GM19452 (cell line): ENCODE measurements at regions not wholly inside any gene's neighbourhood (a gene's known extent, or its start where the extent isn't known, plus 50 kb on each side); places are given as distances from the start of the nearest gene placed in this dataset.

ENCODE experiments used
- ATAC-seq: cut with Tn5 transposase; IDR thresholded peaks from one replicate; pipeline ENCODE4 v1.9.1; 2021; ENCODE audit not compliant: unreplicated experiment

- ATAC-seq, result no peak
These were observed 630.4 kb downstream of the PTPRC start for GRCh38 chr1:199269241-199269640.

GRCh38 chr1:199272139-199272544 lies 633.3 kb downstream of the PTPRC start:
- no peak for ATAC-seq

- ATAC-seq, result peak; percentile 68
These were observed 633.8 kb downstream of the PTPRC start for GRCh38 chr1:199272628-199273086.

GRCh38 chr1:199273837-199274379 lies 635.1 kb downstream of the PTPRC start:
- no peak for ATAC-seq

GRCh38 chr1:199279067-199279466 lies 640.2 kb downstream of the PTPRC start:
- ATAC-seq, result no peak

GRCh38 chr1:199279872-199280645 lies 641.2 kb downstream of the PTPRC start:
- ATAC-seq, result no peak

GRCh38 chr1:199282751-199283305 lies 644.0 kb downstream of the PTPRC start:
- no peak for ATAC-seq

GRCh38 chr1:199283794-199284193 lies 645.0 kb downstream of the PTPRC start:
- ATAC-seq, result no peak

GRCh38 chr1:199287206-199287605 lies 648.4 kb downstream of the PTPRC start:
- ATAC-seq, result no peak

GRCh38 chr1:199287647-199288046 lies 648.8 kb downstream of the PTPRC start:
- ATAC-seq, result no peak

GRCh38 chr1:199290186-199290585 lies 651.3 kb downstream of the PTPRC start:
- no peak for ATAC-seq

GRCh38 chr1:199291022-199291740 lies 652.3 kb downstream of the PTPRC start:
- no peak for ATAC-seq

GRCh38 chr1:199292896-199293295 lies 654.1 kb downstream of the PTPRC start:
- no peak for ATAC-seq

GRCh38 chr1:199295107-199295506 lies 656.3 kb downstream of the PTPRC start:
- ATAC-seq, result no peak

GRCh38 chr1:199297174-199297573 lies 658.3 kb downstream of the PTPRC start:
- no peak for ATAC-seq

- ATAC-seq, result no peak
These were observed 659.0 kb downstream of the PTPRC start for GRCh38 chr1:199297887-199298286.

GRCh38 chr1:199298825-199299224 lies 660.0 kb downstream of the PTPRC start:
- ATAC-seq, result no peak

GRCh38 chr1:199301472-199302217 lies 662.8 kb downstream of the PTPRC start:
- no peak for ATAC-seq

GRCh38 chr1:199302554-199302953 lies 663.7 kb downstream of the PTPRC start:
- no peak for ATAC-seq

- no peak for ATAC-seq
These were observed 664.2 kb downstream of the PTPRC start for GRCh38 chr1:199303035-199303434.

- no peak for ATAC-seq
These were observed 666.2 kb downstream of the PTPRC start for GRCh38 chr1:199305053-199305452.
